ENCODE measurements at regions not wholly inside any gene's neighbourhood (a gene's known extent, or its start where the extent isn't known, plus 50 kb on each side); places are given as distances from the start of the nearest gene placed in this dataset.
"Not testable (repeated sequence)": the region's sequence is repeated elsewhere in the genome, so short reads cannot be mapped to it uniquely, and the experiment has no call there.

DNA sequence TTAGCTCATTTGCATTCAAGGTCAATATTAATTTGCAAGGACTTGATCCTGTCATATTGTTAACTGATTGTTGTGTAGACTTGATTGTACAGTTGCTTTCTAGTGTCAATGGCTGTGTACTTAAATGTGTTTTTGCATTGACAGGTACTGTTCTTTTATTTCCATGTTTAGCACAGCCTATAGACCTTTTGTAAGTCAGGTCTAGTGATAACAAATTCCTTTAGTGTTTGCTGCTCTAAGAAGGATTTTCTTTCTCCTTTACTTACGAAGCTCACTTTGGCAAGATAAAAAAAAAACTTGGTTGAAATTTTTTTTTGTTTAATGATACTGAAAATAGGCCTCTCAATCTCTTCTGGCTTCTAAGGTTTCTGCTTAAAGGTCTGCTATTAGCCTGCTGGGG, 942.3 kb downstream of the QKI start:
- DNase-seq = no peak

DNA sequence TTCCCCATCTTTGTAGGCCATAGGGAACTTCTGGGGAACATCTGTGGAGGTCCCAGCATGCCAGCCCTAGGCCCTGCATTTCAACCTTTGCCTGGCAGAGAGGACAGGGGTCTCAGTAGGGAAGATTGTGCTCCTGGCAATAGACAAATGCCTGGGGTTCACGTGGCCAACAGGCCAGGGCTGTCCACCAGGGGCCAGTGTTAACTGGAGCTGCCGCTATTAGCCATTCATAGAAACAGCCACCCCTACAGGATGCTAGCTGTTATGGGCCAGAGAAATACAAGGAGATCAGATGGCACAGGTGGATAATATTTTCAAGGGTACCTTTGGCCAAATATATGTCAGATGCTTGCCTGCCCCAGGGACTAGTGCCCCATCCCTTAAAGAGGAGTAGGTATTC, 932.9 kb downstream of the QKI start:
- no peak for DNase-seq

DNA sequence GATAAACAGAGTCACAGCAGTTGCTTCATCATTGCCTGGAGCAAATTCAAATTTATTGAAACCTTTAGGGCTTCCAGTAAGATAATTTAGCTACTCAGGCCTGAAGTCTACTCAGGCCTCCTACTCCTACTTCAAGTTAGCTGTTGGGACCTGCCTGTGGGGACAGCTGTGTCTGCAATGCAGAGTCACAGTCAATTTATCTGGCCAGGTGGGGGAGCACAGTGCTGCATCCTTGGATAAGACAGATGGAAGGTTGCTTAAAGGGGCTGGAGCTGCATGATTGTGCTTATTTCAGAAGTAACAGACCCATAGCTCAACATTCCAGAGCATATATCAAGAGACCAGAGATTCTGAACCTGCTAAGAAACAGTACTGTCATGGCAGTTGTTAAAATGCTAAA, 932.1 kb downstream of the QKI start:
- DNase-seq = no peak

DNA sequence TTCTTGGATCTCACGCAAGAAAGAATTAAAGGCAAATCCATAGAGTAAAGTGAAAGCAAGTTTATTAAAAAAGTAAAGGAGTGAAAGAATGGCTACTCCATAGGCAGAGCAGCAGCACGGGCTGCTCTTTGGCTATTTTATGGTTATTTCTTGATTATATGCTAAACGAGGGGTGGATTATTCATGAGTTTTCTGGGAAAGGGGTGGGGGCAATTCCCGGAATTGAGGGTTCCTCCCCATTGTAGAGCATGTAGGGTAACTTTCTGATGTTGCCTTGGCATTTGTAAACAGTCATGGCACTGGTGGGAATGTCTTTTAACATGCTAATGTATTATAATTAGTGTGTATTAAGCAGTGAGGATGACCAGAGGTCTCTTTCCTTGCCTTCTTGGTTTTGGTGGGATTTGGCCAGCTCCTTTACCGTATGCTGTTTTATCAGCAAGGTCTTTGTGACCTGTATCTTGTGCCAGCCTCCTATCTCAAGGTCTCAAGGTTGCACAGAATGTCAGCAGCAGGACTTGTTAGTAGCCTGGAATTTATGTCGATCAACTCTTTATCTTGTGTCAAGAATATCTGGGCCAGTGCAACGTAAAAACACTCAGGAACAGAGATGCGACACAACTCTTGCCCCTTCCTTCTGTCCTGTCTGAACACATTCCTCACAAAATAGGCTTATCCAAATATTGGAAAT, 931.4 kb downstream of the QKI start:
- DNase-seq = no peak

DNA sequence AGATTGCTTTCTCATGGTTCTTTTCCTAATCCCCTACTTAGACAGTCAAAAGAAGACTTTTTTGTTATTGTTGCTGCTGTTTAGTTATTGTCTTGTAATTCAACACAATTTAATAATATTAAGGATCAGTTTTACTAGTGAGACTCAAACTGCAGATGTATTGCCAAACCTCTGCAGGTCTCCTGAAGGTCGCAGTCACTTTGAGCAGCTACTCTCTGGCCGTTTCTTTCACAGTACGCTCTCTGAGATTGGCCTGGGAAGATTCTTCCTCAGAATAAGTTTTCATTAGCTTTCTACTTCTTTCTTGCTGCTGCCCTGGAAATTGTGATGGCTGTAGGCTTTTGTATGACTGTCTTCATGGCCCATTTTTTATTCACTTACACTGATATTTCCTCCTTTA, 930.8 kb downstream of the QKI start:
- no peak for DNase-seq

DNA sequence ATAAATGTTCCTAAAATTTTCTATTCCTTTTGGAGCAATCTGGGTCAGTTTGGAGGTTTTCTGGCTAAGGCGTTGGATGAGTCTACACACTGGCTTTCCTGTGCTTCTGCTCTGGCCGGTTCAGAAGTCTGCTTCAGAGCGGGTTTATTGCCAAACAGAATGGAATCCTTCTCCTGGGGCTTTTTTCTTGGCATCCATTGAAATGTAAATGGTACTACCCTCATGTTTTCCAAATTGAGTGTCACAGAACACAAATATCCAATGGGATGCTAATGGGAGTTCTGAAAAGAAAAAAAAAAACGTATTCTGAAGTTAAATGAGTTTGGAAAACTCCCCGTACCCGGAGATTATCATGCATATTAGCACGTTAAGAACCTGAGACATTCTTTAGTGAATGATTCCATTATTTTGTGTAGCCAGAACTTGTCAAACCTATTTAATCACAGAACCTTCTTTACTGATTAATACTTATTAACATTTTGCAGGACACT, 930.3 kb downstream of the QKI start:
- DNase-seq = no peak

DNA sequence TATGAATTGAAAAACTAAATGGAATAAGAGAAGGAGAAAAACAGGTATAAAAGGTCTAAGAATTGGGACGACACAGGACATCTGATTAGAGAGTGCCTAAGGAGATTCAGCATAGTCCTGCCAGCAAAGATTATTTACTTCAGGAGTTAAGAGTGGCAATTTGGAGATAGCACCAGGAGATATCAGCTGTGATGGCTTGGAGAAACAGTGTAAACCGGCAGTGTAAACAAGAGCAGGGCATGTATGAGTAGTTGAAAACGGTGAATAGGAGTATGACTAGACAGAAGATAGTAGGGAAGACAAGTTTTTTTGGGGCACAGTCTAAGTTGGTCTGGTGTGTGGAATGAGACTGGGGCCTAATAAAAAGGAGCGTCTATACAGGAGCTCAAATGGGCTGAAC, 924.9 kb downstream of the QKI start:
- not testable (repeated sequence) for DNase-seq

DNA sequence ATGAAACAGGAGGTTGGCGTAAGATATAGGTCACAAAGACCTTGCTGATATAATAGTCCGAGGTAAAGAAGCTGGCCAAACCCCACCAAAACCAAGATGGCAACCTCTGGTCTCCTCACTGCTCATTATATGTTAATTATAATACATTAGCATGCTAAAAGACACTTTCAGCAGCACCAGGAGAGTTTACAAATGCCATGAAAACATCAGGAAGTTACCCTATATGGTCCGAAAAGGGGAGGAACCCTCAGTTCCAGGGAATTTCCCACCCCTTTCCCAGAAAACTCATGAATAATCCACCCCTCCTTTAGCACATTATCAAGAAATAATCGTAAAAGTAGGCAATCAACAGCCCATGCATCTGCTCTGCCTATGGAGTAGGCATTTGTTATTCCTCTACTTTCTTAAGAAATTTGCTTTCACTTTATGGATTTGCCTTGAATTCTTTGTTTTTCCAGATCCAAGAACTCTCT, 923.4 kb downstream of the QKI start:
- DNase-seq = no peak

DNA sequence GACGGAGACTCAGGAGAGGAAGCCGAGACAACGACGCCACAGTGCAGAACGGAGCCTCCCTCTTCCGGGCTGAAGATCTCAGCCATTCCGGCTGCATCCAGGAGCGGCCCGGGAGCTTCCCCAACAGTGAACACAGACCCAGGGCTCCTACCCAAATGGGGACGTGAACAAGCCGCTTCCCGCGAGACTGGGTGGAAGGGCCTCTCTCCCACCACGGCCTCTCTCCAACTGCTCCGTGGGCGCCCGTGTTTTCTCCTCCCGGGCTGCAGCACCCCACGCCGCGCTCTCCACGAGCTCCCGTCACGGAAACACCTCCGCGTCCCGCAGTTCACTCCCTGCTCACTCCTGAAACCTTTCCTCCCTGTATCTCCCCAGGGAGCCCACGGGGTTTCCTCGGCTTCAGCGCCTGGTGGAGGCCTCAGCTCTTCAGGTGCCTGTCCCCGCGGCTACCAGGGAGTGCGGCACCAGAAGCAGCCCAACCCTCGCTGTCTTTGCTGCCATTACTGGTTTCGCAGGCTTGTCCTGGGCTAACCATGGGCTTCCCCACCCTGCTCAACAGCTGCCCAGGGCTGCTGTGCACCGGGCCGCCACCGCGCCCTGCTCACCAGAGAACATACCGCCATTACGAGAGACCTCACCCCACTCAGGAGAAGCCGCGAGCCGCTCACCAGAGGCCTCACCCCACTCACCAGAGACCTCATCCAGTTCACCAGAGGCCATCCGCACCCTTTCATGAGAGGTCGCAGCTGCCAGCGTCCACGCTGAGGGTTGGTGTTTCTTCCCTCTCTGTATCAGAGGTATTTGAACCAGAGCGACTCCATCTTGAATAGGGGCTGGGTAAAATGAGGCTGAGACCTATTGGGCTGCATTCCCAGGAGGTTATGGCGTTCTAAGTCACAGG, 922.8 kb downstream of the QKI start:
- no peak for DNase-seq

DNA sequence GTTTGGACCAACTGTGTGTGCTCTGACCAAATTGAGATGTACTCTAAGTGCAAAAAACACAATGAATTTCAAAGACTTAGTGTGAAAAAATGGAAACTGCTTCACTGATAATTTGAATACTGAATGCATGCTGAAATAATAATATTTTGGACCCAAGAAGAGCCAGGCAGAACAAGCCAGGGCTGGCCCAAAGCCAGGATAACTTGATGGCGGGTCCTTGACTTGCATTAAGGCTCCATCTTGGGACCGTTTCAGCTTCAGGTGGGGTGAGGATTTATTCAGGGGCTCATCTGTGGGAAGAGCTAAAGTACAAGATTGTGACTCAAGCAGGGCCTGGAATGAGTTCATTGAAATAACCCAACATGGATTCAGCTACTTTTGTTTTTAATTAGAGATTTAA, 921.9 kb downstream of the QKI start:
- DNase-seq = no peak

DNA sequence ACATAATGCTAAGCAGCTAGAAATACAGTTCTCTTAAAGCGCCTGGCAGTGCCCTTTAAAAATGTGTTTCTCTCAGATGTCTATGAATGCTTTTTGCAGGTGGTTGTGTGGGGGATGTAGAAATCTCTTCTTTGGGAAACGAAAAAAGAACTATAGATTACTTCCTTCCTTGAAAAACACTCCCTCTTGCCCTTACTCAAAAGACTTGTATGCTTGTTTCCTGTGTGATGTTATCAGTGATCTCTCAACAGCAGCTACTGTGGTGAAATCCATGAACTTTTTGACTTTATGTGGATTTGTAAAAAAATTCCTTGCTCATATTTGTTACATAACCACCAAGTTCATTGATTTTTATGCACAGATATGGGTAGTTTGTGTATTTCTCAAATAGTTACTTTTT, 916.5 kb downstream of the QKI start:
- no peak for DNase-seq

DNA sequence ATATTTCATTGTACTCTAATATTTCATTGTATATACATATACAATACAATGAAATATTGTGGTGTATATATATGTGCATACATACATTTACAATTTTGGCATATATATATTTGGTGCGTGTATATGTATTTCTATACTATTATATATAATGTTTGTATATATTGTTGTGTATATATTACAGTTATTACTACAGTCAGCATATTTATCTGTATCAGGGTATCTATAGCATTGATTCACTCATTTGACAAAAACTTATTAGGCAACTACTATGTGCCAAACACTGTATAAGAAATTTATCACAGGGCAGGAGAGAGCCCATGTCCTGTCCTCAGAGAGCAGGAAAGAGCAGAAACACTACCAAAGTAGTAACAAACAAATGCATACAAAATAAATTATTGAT, 910.6 kb downstream of the QKI start:
- DNase-seq = no peak

DNA sequence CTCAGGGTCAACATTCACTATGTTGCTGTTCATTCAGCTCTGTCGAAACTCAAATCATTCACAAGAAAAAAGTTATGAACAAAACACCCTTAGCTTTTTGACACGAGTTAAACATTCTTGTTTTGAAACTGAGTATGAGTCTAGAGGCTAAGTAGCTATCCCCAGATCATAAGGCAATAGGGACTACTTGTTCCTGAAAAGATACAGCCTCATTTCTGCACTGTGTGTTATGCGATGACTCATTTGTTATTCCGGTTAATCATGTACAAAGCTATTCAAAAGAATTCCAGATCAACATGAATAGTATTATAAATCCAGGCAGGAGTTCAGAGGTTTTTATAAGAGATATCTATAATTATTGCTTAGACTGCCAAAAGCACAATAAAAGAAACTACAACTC, 908.0 kb downstream of the QKI start:
- no peak for DNase-seq

DNA sequence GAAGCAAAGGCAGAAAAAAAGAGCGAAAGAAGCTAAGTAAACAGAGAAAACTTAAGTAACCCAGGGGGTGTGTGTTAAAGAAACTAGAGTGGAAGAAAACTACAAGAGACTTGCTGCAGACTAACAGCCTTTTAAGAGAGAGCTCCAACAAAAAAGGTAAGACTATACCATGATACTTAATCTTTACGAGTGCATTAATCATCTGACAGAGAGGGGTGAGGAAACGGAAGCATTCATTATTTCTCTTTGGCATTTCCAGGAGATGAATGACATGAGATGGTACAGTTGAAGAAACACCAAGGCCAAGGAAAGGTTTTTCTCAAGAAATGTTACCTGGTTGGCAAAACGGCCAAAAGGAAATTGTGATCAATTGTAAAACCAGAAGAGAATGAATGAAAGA, 906.8 kb downstream of the QKI start:
- DNase-seq = no peak

DNA sequence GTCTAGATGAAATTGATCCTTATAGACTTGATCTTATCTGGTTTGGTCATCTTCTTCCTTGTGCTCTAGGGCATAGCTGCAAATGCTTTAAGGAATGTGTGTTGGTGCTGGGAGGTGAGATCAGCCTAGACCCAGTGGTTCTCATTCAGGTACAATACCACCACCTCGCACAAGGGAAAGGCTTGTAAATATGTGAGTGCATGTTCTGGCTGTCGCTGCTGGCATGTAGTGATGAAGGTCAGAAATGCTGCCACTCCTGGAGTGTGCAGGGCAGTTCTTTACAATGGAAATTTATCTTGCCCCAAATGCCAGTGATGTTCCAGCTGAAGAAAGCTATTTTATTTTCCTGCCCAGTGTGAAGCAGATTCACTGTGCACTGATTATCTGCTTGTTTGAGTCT, 900.9 kb downstream of the QKI start:
- no peak for DNase-seq

DNA sequence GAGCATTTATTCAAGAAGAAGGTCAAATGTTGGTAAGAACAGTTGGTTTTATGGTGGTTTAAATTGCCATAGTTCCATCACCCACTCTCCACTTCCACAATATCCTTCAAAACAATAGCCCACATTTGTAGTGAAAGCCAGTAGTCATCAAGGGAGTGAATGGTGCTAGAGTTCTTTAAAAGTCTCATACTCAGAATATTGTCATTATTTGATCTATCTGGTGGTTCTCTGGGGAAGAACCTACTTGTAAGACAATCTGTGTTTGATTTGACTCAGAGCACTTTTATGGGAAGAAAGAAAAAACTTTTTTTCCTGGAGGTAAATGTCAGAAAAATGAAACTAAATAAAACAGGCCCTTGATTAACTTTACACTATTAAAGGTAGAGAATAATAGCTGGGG, 893.8 kb downstream of the QKI start:
- no peak for DNase-seq

DNA sequence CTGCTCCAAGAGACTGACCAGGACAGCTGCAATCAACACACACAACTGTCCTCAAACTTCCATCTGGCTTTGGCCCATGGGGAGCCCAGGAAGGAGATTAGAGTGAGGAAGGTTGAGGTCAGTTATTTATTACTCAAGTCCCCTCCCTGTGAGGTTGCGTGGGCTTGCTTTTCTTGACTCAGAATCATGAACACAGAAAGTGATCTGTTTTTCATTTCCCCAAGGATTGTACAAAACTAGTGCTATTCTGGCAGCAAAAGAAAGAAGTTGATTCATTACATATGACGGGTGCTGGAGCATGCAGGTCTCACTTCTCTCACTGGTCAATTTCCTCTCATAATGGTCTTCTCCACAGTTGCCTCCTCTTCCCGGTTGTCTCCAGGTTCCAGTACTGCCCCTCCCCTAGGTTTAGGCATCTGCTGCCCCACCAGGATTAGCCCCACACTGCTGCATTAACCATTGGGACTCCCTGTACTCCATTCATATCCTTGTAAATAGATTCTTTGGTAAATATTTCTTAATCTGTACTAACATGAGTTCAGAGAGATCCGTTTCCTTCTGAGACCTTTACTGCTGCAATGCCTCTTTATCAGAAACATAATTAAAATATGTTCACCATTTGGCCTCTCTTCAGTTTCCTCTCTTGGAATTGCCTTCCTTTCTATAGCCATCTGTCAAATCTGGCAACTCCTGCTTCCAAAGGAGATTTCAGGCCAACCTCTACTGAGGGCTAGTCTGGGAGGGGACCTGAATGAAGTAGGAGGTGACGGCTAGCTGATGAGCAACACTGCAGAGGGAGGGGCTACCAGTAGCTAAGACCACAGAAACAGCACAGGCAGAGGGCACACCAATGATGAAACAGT, 888.8 kb downstream of the QKI start:
- DNase-seq = peak; percentile 37 to 62

DNA sequence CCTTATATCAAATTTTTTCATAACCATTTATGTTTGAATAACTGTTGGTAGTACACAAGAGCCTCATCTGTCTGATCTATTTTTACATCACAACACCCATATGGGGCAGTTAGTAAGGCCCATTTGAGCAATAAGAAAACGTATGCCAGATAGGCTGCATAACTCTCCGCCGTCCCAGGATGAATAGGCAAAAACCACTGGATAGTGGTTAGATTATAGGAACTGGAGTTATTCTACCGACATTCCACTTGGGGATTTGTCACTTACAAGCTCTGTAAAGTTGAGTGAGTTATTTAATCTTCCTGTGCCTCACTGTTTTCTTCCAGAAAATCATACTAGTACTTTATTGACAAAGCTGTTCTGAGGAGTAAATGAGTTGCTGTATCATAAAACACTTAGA, 881.9 kb downstream of the QKI start:
- DNase-seq = no peak

DNA sequence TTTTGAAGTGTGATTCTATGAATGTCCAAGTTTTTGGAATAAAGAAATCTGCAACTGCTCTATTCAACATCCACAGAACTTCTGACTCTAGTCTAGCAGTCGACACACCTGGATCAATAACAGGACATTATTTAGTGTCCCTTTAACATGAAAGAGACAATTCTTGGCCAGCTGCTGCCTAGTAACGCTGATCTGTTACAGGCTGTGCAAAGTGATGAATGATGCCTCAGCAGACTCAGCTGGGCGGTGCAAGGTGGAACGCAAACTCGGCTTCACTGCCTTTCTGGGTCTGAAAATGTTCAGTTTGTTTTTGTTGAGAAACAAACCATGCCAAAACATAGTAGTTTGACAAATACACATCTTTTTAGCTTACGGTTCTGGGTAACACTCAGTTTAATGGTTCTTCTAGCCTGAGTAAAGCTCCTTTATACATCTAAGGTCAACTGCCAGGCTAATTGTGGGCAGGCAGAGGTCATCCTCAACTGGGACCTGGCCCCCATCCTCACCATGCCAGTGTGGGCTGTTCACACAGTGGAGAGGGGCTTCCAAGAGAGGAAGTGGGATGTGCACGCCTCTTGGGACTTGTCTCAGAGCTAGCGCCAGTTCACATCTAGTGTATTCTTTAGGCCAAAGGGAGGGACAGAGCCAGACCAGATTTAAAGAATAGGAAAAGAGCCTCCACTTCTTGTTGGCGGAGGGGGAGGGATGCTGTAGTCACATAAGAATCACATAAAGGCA, 879.7 kb downstream of the QKI start:
- no peak for DNase-seq

DNA sequence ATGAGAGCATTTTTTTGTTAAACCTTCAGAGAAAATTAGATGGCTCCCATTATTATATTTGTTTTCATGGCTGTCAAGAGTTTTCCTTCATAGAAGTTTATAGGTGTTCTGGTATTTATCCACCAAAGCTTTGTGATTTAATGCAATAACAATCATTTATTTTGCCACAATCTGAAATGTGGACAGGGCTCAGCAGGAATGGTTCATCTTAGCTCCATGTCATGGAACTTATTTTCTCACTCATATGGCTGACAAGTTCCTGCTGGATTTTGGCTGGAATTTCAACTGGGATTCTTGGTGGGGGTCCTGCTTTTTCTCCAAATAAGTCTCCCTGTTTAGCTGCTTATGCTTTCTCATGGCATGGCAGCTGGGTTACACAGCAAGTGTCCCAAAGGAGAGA, 876.7 kb downstream of the QKI start:
- DNase-seq = no peak

DNA sequence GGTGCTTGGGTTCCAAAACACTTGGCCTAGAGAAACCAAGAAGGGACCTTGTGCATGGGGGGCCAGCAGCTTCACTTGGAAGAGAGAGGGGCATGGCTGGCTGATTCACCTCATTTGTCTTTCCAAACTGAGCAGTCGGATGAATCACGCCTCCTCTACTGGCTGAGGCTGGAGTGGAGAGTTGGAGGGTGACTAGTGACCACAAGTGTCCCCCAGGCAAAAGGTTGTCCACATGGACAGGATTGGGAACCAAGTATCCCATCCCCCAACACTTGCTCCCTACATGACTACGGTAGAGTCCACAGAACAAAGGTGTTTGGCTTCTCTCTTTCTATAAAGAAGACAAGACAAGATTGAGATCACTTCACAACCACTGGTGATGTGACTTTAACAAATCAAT, 875.6 kb downstream of the QKI start:
- no peak for DNase-seq

DNA sequence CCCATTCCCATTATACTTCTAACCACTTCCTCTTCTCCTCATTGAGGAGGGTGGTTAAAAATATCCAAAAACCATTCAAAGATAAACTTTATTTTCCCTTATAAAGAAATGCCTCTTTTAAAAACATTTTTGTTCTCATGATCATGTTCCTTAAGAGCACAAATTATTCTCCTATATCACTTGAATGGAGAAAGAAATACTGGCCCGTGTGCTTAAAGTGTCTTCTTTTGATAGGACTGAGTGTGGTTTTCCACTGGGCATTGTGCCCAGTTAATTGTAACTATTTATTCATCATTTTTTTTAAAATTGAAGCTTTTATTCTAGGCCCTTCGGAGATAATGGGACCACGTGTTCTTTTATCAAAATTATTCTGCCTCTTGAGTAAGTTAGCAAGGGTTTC, 871.5 kb downstream of the QKI start:
- no peak for DNase-seq

DNA sequence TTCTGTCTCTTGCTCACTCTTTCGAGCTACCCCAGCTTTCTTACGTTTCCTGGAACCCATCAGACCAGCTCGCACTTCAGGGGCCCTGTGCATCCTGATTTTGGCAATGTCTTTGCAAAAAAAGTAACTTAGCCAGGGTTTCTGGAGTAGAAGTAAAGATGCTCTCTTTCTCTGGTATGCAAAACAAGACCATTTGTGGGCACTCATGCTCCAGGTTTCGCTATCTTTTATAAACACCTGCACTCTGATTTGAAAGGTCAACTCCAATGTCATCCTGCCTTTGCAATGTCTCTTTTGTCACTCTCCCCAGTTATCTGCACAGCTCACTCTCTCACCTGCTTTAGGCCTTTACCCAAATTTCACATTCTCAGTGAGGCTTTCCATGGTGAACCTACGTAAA, 869.1 kb downstream of the QKI start:
- no peak for DNase-seq

Measured in cerebellar nuclear complex (tissue), 1 donor.